Trophoblast cell (in vitro differentiated cells and primary cell): ENCODE measurements at regions not wholly inside any gene's neighbourhood (a gene's known extent, or its start where the extent isn't known, plus 50 kb on each side); places are given as distances from the start of the nearest gene placed in this dataset.

Source experiments
- DNase-seq, 2 donors: peaks; one replicate each; pipeline ENCODE4 v3.0.0-alpha.2; 2016
- H2AFZ ChIP-seq: 2 replicates; pipeline ENCODE4 v1.6.1; 2013; ENCODE audit warnings: low read length, moderate library complexity, mild to moderate bottlenecking; ENCODE audit not compliant: insufficient read depth, poor library complexity
- H2AK5ac ChIP-seq: 2 replicates; pipeline ENCODE4 v1.6.1; 2013; ENCODE audit warnings: mild to moderate bottlenecking, low read length
- H2BK120ac ChIP-seq: 2 replicates; pipeline ENCODE4 v1.6.1; 2013; ENCODE audit warnings: low read length, mild to moderate bottlenecking, moderate library complexity; ENCODE audit not compliant: insufficient read depth, poor library complexity
- H2BK12ac ChIP-seq: 2 replicates; pipeline ENCODE4 v1.6.1; 2013; ENCODE audit warnings: mild to moderate bottlenecking, low read length, moderate library complexity
- H2BK5ac ChIP-seq: 2 replicates; pipeline ENCODE4 v1.6.1; 2013; ENCODE audit warnings: low read length, low read depth, moderate library complexity, mild to moderate bottlenecking; ENCODE audit not compliant: poor library complexity
- H3K14ac ChIP-seq: 2 replicates; pipeline ENCODE4 v1.6.1; 2013; ENCODE audit warnings: mild to moderate bottlenecking, low read length
- H3K18ac ChIP-seq: 2 replicates; pipeline ENCODE4 v1.6.1; 2013; ENCODE audit warnings: mild to moderate bottlenecking, low read length
- H3K23ac ChIP-seq: 2 replicates; pipeline ENCODE4 v1.6.1; 2013; ENCODE audit warnings: low read length
- H3K27ac ChIP-seq: 2 replicates; pipeline ENCODE4 v1.5.1; 2013; ENCODE audit warnings: low read depth, mild to moderate bottlenecking, inconsistent platforms, low read length, moderate library complexity
- H3K27me3 ChIP-seq: 2 replicates; pipeline ENCODE4 v1.6.1; 2013; ENCODE audit warnings: inconsistent platforms, mild to moderate bottlenecking, low read length, moderate library complexity; ENCODE audit not compliant: insufficient read depth
- H3K36me3 ChIP-seq, 2 experiments: 1 replicate in 1 of 2; 2 replicates in 1 of 2; pipeline ENCODE4 v1.6.1; 2013; ENCODE audit warnings: low read length in 2 of 2, mild to moderate bottlenecking in 2 of 2, moderate library complexity in 1 of 2; ENCODE audit not compliant: insufficient read depth in 2 of 2, control insufficient read depth in 1 of 2
- H3K4ac ChIP-seq: 2 replicates; pipeline ENCODE4 v1.6.1; 2013; ENCODE audit warnings: low read depth, mild to moderate bottlenecking, low read length, moderate library complexity
- H3K4me1 ChIP-seq, 2 experiments: 1 replicate in 1 of 2; 2 replicates in 1 of 2; pipeline ENCODE4 v1.6.1; 2013; ENCODE audit warnings: low read length in 2 of 2, mild to moderate bottlenecking in 2 of 2, moderate library complexity in 1 of 2; ENCODE audit not compliant: insufficient read depth in 2 of 2, control insufficient read depth in 1 of 2
- H3K4me2 ChIP-seq: 2 replicates; pipeline ENCODE4 v1.6.1; 2013; ENCODE audit warnings: inconsistent platforms, mild to moderate bottlenecking, low read length, moderate library complexity
- H3K4me3 ChIP-seq: 2 replicates; pipeline ENCODE4 v1.5.1; 2013; ENCODE audit warnings: mild to moderate bottlenecking, low read depth, low read length, inconsistent platforms
- H3K79me1 ChIP-seq: one replicate; pipeline ENCODE4 v1.6.1; 2013; ENCODE audit warnings: low read length
- H3K79me2 ChIP-seq: 2 replicates; pipeline ENCODE4 v1.6.1; 2013; ENCODE audit warnings: low read length, mild to moderate bottlenecking; ENCODE audit not compliant: control insufficient read depth, insufficient read depth, poor library complexity
- H3K9ac ChIP-seq: 2 replicates; pipeline ENCODE4 v1.6.1; 2013; ENCODE audit warnings: mild to moderate bottlenecking, low read length
- H3K9me3 ChIP-seq: 2 replicates; pipeline ENCODE4 v1.6.1; 2013; ENCODE audit warnings: low read depth, mild to moderate bottlenecking, control low read depth, inconsistent platforms, low read length; ENCODE audit not compliant: insufficient read depth
- H4K12ac ChIP-seq: 2 replicates; pipeline ENCODE4 v1.6.1; 2013; ENCODE audit warnings: low read depth, mild to moderate bottlenecking, low read length, moderate library complexity
- H4K8ac ChIP-seq: 2 replicates; pipeline ENCODE4 v1.6.1; 2013; ENCODE audit warnings: low read depth, mild to moderate bottlenecking, low read length, moderate library complexity
- H4K91ac ChIP-seq: one replicate; pipeline ENCODE4 v1.6.1; 2013; ENCODE audit warnings: low read depth, mild to moderate bottlenecking, low read length, moderate library complexity
- WGBS: extraction: QIAGEN DNeasy Blood & Tissue Kit; methylation state at CpG from one replicate; pipeline ENCODE4 v1.1.7; 2013; ENCODE audit warnings: missing lambda C conversion rate; ENCODE audit not compliant: insufficient read length, insufficient coverage; ENCODE audit errors: extremely low coverage; 5-methylcytosine and 5-hydroxymethylcytosine counted together

GRCh38 chr1:30545365-30545764 is 178.0 kb downstream of the MATN1 start:
- no peak overlapping the region for H4K8ac ChIP-seq
- H3K4me2 ChIP-seq: no peak overlapping the region
- no peak overlapping the region for H3K27ac ChIP-seq
- no peak overlapping the region for H3K18ac ChIP-seq
- H3K23ac ChIP-seq: no peak overlapping the region
- H3K4me3 ChIP-seq: no peak overlapping the region
- H3K14ac ChIP-seq: no peak overlapping the region
- no peaks in the 10 kb centered on the region for H3K79me1 ChIP-seq
- no peaks in the 10 kb centered on the region for H3K79me2 ChIP-seq
- H3K9ac ChIP-seq: no peak overlapping the region
- DNase-seq: no peak
- no CpG with 5 or more reads among the region's 4 CpGs for WGBS
- H3K36me3 ChIP-seq: no peaks in the 10 kb centered on the region
- H2BK12ac ChIP-seq: no peak overlapping the region
- no peak overlapping the region for H2BK120ac ChIP-seq
- no peak overlapping the region for H2AFZ ChIP-seq
- no peak overlapping the region for H4K91ac ChIP-seq
- no peaks in the 10 kb centered on the region for H3K27me3 ChIP-seq
- H2BK5ac ChIP-seq: no peak overlapping the region
- H3K4me1 ChIP-seq: no peaks in the 10 kb centered on the region
- H3K4ac ChIP-seq: no peak overlapping the region
- H3K9me3 ChIP-seq: peaks cover 12% of the 10 kb centered on the region
- H2AK5ac ChIP-seq: no peak overlapping the region
- no peak overlapping the region for H4K12ac ChIP-seq

GRCh38 chr1:30541721-30542485 is 181.5 kb downstream of the MATN1 start:
- Histone ChIP-seq H2AK5ac (no peak overlapping the region), H3K27me3 (no peaks in the 10 kb centered on the region), H3K9ac (no peak overlapping the region), H3K4me1 (no peaks in the 10 kb centered on the region), H3K36me3 (no peaks in the 10 kb centered on the region), H3K79me2 (no peaks in the 10 kb centered on the region), H2AFZ (no peak overlapping the region), H3K14ac (no peak overlapping the region), H3K79me1 (no peaks in the 10 kb centered on the region), H3K4me2 (no peak overlapping the region), H2BK5ac (no peak overlapping the region), H2BK12ac (no peak overlapping the region), H4K8ac (no peak overlapping the region), H3K4ac (no peak overlapping the region), H3K4me3 (no peak overlapping the region), H3K23ac (no peak overlapping the region), H4K12ac (no peak overlapping the region), H2BK120ac (no peak overlapping the region), H4K91ac (no peak overlapping the region), H3K27ac (no peak overlapping the region), H3K9me3 (peaks cover 12% of the 10 kb centered on the region), H3K18ac (no peak overlapping the region)
- WGBS: no CpG with 5 or more reads among the region's 10 CpGs
- DNase-seq: no peak

- no peak overlapping the region for H3K9ac ChIP-seq
- H2BK12ac ChIP-seq: no peak overlapping the region
- no peak overlapping the region for H3K14ac ChIP-seq
- no peak overlapping the region for H2AFZ ChIP-seq
- H3K79me1 ChIP-seq: no peaks in the 10 kb centered on the region
- no peak overlapping the region for H2AK5ac ChIP-seq
- DNase-seq: peak in 1 of 2 donors; percentile 2
- peaks cover 12% of the 10 kb centered on the region for H3K9me3 ChIP-seq
- no peak overlapping the region for H2BK120ac ChIP-seq
- H4K91ac ChIP-seq: no peak overlapping the region
- no peak overlapping the region for H2BK5ac ChIP-seq
- H4K12ac ChIP-seq: no peak overlapping the region
- H3K4me1 ChIP-seq: no peaks in the 10 kb centered on the region
- H3K18ac ChIP-seq: no peak overlapping the region
- no peak overlapping the region for H3K4ac ChIP-seq
- H3K4me2 ChIP-seq: no peak overlapping the region
- no peaks in the 10 kb centered on the region for H3K79me2 ChIP-seq
- no peak overlapping the region for H4K8ac ChIP-seq
- H3K27ac ChIP-seq: no peak overlapping the region
- no peaks in the 10 kb centered on the region for H3K36me3 ChIP-seq
- H3K27me3 ChIP-seq: no peaks in the 10 kb centered on the region
- no CpG with 5 or more reads among the region's 5 CpGs for WGBS
- H3K4me3 ChIP-seq: no peak overlapping the region
- no peak overlapping the region for H3K23ac ChIP-seq
These were observed 182.7 kb downstream of the MATN1 start for GRCh38 chr1:30540611-30541192.

DNA sequence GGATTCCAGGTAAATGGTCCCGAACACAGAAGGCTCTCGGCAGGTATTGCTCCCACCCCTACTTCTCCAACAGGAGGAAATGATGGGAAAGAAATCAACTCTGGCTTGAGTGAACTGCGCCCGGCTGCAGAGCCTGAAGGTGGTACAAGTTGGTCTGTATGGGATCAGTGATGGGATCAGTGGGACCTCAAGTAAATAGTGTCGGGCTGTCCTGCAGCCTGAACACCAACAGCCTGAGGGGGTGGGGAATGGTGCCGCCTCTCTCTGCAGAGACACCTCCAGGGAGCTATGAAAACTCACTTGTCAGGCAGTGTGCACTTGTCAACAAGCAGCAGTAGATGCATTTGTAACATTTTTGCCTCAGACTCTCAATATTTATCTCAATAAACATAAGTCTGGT is 183.5 kb downstream of the MATN1 start:
- H2BK5ac ChIP-seq: no peak overlapping the region
- H3K18ac ChIP-seq: no peak overlapping the region

More for the DNA sequence above, 183.5 kb downstream of the MATN1 start:
- no peak overlapping the region for H3K4me3 ChIP-seq
- H2AK5ac ChIP-seq: no peak overlapping the region
- H3K4ac ChIP-seq: no peak overlapping the region
- H3K79me1 ChIP-seq: no peaks in the 10 kb centered on the region
- H2BK12ac ChIP-seq: no peak overlapping the region
- no peak overlapping the region for H3K4me2 ChIP-seq
- no peak overlapping the region for H2AFZ ChIP-seq
- no peak overlapping the region for H2BK120ac ChIP-seq
- H3K14ac ChIP-seq: no peak overlapping the region
- no peak overlapping the region for H3K9ac ChIP-seq
- no peak overlapping the region for H4K12ac ChIP-seq
- no peaks in the 10 kb centered on the region for H3K79me2 ChIP-seq
- H3K27me3 ChIP-seq: no peaks in the 10 kb centered on the region
- H3K9me3 ChIP-seq: peaks cover 13% of the 10 kb centered on the region
- no peaks in the 10 kb centered on the region for H3K4me1 ChIP-seq
- no peak overlapping the region for H4K91ac ChIP-seq
- no peak overlapping the region for H4K8ac ChIP-seq
- H3K23ac ChIP-seq: no peak overlapping the region
- no CpG with 5 or more reads among the region's 6 CpGs for WGBS
- no peak overlapping the region for H3K27ac ChIP-seq
- DNase-seq: no peak
- H3K36me3 ChIP-seq: no peaks in the 10 kb centered on the region
